ENCODE measurements at regions not wholly inside any gene's neighbourhood (a gene's known extent, or its start where the extent isn't known, plus 50 kb on each side); places are given as distances from the start of the nearest gene placed in this dataset.

DNA sequence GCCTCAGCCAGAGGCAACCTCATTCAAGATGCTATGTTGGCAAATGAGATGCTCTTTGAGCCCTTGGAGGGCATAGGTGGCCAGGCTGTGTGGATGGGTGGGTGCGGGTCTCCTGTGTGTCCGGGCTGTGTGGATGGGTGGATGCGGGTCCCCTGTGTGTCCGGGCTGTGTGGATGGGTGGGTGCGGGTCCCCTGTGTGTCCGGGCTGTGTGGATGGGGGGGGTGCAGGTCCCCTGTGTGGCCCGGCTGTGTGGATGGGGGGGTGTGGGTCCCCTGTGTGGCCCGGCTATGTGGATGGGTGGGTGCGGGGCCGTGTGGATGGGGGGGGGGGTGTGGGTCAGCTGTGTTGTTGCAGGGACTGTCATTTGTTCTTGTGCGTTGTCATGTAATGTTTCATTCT, 136.6 kb upstream of the COL5A1 start:
- H3K9me3 ChIP-seq (ENCODE audit: control insufficient read depth in 2 of 2, low read length in 2 of 2): no peaks in the 10 kb centered on the region
- Mint-ChIP-seq H3K9me3 (peaks cover 0 to 2% (median 0%) of the 10 kb centered on the region in 7 donors), H3K27ac (no peak overlapping the region), H3K4me3 (no peak overlapping the region), H3K4me1 (peaks cover 0 to 2% (median 0%) of the 10 kb centered on the region in 4 donors), H3K27me3 (peaks cover 11% of the 10 kb centered on the region), H3K36me3 (no peaks in the 10 kb centered on the region)
- H3K4me3 ChIP-seq (ENCODE audit: low read depth, low read length): no peak overlapping the region
- ATAC-seq (ENCODE audit: low read depth in 2 of 2) (no peak), DNase-seq (no peak)
- H3K27me3 ChIP-seq (ENCODE audit: control insufficient read depth, insufficient read depth, low read length): no peaks in the 10 kb centered on the region
- H3K4me1 ChIP-seq (ENCODE audit: control insufficient read depth, insufficient read depth, low read length, poor library complexity, severe bottlenecking): no peaks in the 10 kb centered on the region
- H3K27ac ChIP-seq (ENCODE audit: insufficient read depth, low read length, poor library complexity, severe bottlenecking): no peak overlapping the region
- H3K36me3 ChIP-seq (ENCODE audit: control insufficient read depth, insufficient read depth, low read length): no peaks in the 10 kb centered on the region

DNA sequence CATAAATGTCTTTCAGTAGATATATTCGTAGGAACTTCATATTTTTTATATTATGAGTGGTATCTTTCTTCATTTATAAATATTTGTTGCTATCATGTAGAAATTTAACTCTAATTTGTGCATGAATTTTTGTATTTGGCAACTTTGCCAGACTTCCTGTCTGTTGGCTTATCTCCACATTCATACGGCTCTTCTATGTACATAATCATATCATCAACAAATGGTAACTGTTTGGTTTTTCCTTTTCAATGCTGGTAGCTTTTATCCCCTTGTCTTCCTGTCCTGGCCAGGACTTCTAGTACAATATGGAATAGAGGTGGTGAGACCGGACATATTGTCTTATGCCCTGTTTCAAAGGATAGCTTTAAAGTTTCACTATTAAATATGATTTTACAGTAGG, 132.3 kb upstream of the COL5A1 start:
- H3K36me3 Mint-ChIP-seq: no peaks in the 10 kb centered on the region
- H3K27me3 Mint-ChIP-seq: peaks cover 6% of the 10 kb centered on the region
- H3K9me3 Mint-ChIP-seq: peaks cover 0 to 2% (median 0%) of the 10 kb centered on the region in 7 donors
- Histone ChIP-seq H3K27ac (ENCODE audit: insufficient read depth, low read length, poor library complexity, severe bottlenecking) (no peak overlapping the region), H3K9me3 (ENCODE audit: control insufficient read depth in 2 of 2, low read length in 2 of 2) (no peaks in the 10 kb centered on the region), H3K36me3 (ENCODE audit: control insufficient read depth, insufficient read depth, low read length) (no peaks in the 10 kb centered on the region), H3K4me1 (ENCODE audit: control insufficient read depth, insufficient read depth, low read length, poor library complexity, severe bottlenecking) (no peaks in the 10 kb centered on the region), H3K4me3 (ENCODE audit: low read depth, low read length) (no peak overlapping the region), H3K27me3 (ENCODE audit: control insufficient read depth, insufficient read depth, low read length) (no peaks in the 10 kb centered on the region)
- ATAC-seq (ENCODE audit: low read depth in 2 of 2) (no peak), DNase-seq (no peak)
- H3K4me1 Mint-ChIP-seq: no peaks in the 10 kb centered on the region
- no peak overlapping the region for H3K4me3 Mint-ChIP-seq
- no peak overlapping the region for H3K27ac Mint-ChIP-seq

DNA sequence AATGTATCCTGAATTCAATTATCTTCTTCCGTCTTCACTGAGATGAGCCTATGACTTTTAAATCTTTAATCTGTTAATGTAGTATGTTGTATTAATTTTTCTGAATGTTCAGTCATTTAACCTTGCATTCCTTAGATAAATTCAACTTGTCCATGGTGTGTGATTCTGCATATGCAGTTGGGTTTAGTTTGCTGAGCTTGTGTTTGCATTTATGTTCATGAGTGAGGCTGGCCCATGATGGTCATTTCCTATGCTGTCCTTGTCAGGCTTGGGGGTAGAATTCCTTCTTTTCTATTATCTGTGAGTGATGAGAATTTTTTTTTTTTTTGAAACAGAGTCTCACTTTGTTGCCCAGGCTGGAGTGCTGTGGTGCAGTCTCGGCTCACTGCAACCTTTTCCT, 131.8 kb upstream of the COL5A1 start:
- no peak overlapping the region for H3K27ac Mint-ChIP-seq

DNA sequence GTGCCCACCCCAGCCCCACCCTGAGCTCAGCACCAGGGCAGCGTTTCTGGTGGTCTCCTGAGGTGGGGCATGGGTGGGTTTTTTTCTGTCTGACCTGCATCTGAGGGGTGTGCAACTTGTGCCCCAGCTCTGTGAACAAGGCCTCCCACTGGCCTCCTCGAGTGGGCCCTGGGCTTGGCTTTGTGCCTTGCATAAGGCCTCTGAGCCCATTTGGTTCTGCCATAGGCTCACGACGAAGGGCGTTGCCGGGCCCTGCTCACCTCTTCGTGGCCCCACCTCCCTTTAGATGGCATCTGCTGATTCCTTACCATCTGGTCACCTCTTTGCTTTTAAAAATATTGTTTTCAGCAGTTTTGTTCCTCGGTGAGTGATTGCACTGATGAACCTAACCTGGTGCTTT, 127.1 kb upstream of the COL5A1 start:
- no peak for ATAC-seq (ENCODE audit: low read depth in 2 of 2)
- Mint-ChIP-seq H3K4me1 (no peaks in the 10 kb centered on the region), H3K27ac (no peak overlapping the region)

More for the DNA sequence above, 131.8 kb upstream of the COL5A1 start:
- no peaks in the 10 kb centered on the region for H3K4me1 ChIP-seq (ENCODE audit: control insufficient read depth, insufficient read depth, low read length, poor library complexity, severe bottlenecking)
- no peaks in the 10 kb centered on the region for H3K27me3 ChIP-seq (ENCODE audit: control insufficient read depth, insufficient read depth, low read length)
- H3K9me3 ChIP-seq (ENCODE audit: control insufficient read depth in 2 of 2, low read length in 2 of 2): no peaks in the 10 kb centered on the region
- Mint-ChIP-seq H3K36me3 (no peaks in the 10 kb centered on the region), H3K4me3 (no peak overlapping the region), H3K4me1 (no peaks in the 10 kb centered on the region), H3K27me3 (peaks cover 6% of the 10 kb centered on the region), H3K9me3 (peaks cover 0 to 2% (median 0%) of the 10 kb centered on the region in 7 donors)
- ATAC-seq (ENCODE audit: low read depth in 2 of 2) (no peak), DNase-seq (no peak)
- H3K4me3 ChIP-seq (ENCODE audit: low read depth, low read length): no peak overlapping the region
- H3K36me3 ChIP-seq (ENCODE audit: control insufficient read depth, insufficient read depth, low read length): no peaks in the 10 kb centered on the region
- H3K27ac ChIP-seq (ENCODE audit: insufficient read depth, low read length, poor library complexity, severe bottlenecking): no peak overlapping the region

DNA sequence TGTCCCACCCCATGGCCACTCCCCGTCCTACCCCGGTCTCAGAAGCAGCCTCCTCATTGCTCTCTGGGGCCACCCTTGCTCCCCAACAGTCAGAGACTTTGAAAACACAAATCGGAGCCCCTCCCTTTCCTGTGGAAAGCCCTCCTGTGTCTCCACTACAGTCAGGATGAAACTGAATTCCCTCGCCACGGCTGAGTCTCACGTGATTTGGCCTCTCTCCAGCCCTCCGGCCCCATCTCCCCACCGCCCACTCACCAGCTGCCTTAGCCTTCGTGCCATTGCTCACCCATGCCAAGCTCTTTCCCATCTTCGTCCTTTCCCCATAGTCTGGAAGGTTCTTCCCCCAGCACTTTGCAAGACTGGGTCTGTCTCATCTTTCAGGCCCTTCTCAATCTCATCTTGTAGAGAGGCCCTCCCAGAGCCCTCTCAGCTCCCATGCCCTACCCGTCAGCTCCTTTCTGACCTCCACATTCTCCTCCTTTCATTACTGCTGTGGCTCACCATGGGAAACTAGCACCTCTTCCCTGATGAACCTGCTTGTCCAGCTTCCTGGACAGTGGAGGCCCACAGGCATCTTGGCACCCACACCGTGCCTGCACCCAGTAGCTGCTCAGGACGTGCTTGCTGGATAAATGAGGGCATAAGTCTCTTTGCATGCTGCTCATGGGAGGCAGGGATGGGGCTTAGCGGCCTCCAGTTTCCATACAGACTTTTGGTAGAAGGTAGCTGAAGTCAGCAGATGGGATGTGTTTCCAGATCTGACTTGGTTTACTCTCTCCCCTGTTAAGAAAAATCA, 126.4 kb upstream of the COL5A1 start:
- no peaks in the 10 kb centered on the region for H3K36me3 ChIP-seq (ENCODE audit: control insufficient read depth, insufficient read depth, low read length)
- Mint-ChIP-seq H3K27me3 (no peaks in the 10 kb centered on the region), H3K36me3 (no peaks in the 10 kb centered on the region), H3K4me3 (no peak overlapping the region), H3K27ac (no peak overlapping the region), H3K4me1 (no peaks in the 10 kb centered on the region), H3K9me3 (no peaks in the 10 kb centered on the region)
- H3K4me3 ChIP-seq (ENCODE audit: low read depth, low read length): no peak overlapping the region
- H3K27me3 ChIP-seq (ENCODE audit: control insufficient read depth, insufficient read depth, low read length): no peaks in the 10 kb centered on the region
- DNase-seq: no peak
- no peaks in the 10 kb centered on the region for H3K4me1 ChIP-seq (ENCODE audit: control insufficient read depth, insufficient read depth, low read length, poor library complexity, severe bottlenecking)
- no peaks in the 10 kb centered on the region for H3K9me3 ChIP-seq (ENCODE audit: control insufficient read depth in 2 of 2, low read length in 2 of 2)
- no peak overlapping the region for H3K27ac ChIP-seq (ENCODE audit: insufficient read depth, low read length, poor library complexity, severe bottlenecking)
- ATAC-seq (ENCODE audit: low read depth in 2 of 2): no peak

More for the DNA sequence above, 127.1 kb upstream of the COL5A1 start:
- Histone ChIP-seq H3K36me3 (ENCODE audit: control insufficient read depth, insufficient read depth, low read length) (no peaks in the 10 kb centered on the region), H3K27ac (ENCODE audit: insufficient read depth, low read length, poor library complexity, severe bottlenecking) (no peak overlapping the region), H3K27me3 (ENCODE audit: control insufficient read depth, insufficient read depth, low read length) (no peaks in the 10 kb centered on the region), H3K4me3 (ENCODE audit: low read depth, low read length) (no peak overlapping the region), H3K4me1 (ENCODE audit: control insufficient read depth, insufficient read depth, low read length, poor library complexity, severe bottlenecking) (no peaks in the 10 kb centered on the region), H3K9me3 (ENCODE audit: control insufficient read depth in 2 of 2, low read length in 2 of 2) (no peaks in the 10 kb centered on the region)
- Mint-ChIP-seq H3K4me3 (no peak overlapping the region), H3K36me3 (no peaks in the 10 kb centered on the region), H3K27me3 (no peaks in the 10 kb centered on the region), H3K9me3 (no peaks in the 10 kb centered on the region)
- DNase-seq: no peak

DNA sequence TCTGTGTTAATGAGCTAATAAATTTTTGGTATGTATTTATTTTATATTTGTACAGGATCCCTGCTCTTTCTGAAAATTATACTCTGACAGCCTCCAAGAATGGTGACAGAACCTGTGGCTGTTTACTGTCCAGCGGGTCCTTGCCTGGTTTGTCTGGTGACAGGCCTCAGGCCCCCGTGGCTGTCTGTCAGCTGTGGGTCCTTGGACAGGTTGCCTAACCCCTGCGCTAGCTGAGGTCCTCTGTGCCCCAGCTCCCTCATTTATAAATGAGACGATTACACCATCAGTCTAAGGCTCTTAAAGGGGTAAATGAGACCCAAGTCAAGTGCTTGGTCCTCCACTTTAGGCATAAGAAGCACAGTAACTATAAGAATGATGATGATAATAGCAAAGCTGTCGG, 125.1 kb upstream of the COL5A1 start:
- Mint-ChIP-seq H3K9me3 (peaks cover 0 to 5% (median 0%) of the 10 kb centered on the region in 7 donors), H3K27me3 (no peaks in the 10 kb centered on the region), H3K4me3 (no peak overlapping the region), H3K27ac (no peak overlapping the region), H3K36me3 (no peaks in the 10 kb centered on the region), H3K4me1 (no peaks in the 10 kb centered on the region)
- no peaks in the 10 kb centered on the region for H3K9me3 ChIP-seq (ENCODE audit: control insufficient read depth in 2 of 2, low read length in 2 of 2)
- ATAC-seq (ENCODE audit: low read depth in 2 of 2) (no peak), DNase-seq (no peak)
- H3K27ac ChIP-seq (ENCODE audit: insufficient read depth, low read length, poor library complexity, severe bottlenecking): no peak overlapping the region
- H3K36me3 ChIP-seq (ENCODE audit: control insufficient read depth, insufficient read depth, low read length): no peaks in the 10 kb centered on the region
- H3K4me1 ChIP-seq (ENCODE audit: control insufficient read depth, insufficient read depth, low read length, poor library complexity, severe bottlenecking): no peaks in the 10 kb centered on the region
- no peak overlapping the region for H3K4me3 ChIP-seq (ENCODE audit: low read depth, low read length)
- no peaks in the 10 kb centered on the region for H3K27me3 ChIP-seq (ENCODE audit: control insufficient read depth, insufficient read depth, low read length)

DNA sequence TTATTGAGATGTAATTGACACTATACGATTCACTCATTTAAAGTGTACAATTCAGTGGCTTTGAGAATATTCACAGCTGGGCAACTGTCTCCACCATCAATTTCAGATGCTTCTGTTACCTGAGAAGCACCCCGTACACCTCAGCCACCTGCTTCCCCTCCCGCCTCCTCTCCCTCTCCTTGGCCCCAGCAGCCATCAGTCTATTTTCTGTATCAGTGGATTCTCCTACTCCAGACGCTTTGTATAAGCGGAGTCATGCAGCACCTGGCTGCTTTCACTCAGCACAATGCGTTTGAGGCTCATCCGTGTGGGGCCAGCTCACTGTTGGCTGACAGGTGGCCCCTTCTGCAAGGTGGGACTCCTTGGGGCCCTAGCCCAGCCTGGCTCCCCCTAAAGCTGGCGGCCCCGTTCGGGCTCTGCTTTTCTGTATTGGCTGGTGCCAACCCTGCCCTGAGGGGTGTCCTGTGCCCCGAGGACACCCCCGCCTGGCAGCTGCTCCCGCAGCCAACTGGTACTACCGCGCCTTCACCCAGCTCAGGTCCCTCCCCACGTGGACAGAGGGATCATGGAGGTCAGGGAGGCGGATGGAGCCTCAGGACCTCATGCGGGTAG, 124.4 kb upstream of the COL5A1 start:
- no peak for ATAC-seq (ENCODE audit: low read depth in 2 of 2)
- Histone ChIP-seq H3K4me3 (ENCODE audit: low read depth, low read length) (no peak overlapping the region), H3K36me3 (ENCODE audit: control insufficient read depth, insufficient read depth, low read length) (no peaks in the 10 kb centered on the region), H3K27ac (ENCODE audit: insufficient read depth, low read length, poor library complexity, severe bottlenecking) (no peak overlapping the region), H3K9me3 (ENCODE audit: control insufficient read depth in 2 of 2, low read length in 2 of 2) (no peaks in the 10 kb centered on the region), H3K4me1 (ENCODE audit: control insufficient read depth, insufficient read depth, low read length, poor library complexity, severe bottlenecking) (no peaks in the 10 kb centered on the region), H3K27me3 (ENCODE audit: control insufficient read depth, insufficient read depth, low read length) (no peaks in the 10 kb centered on the region)
- Mint-ChIP-seq H3K27me3 (no peaks in the 10 kb centered on the region), H3K27ac (no peak overlapping the region), H3K4me3 (no peak overlapping the region), H3K36me3 (no peaks in the 10 kb centered on the region), H3K9me3 (peaks cover 0 to 5% (median 0%) of the 10 kb centered on the region in 7 donors), H3K4me1 (no peaks in the 10 kb centered on the region)
- DNase-seq: no peak

Data from CD4-positive, CD25-positive, alpha-beta regulatory T cell (primary cell).